Spleen (tissue), 11 donors: ENCODE measurements at regions not wholly inside any gene's neighbourhood (a gene's known extent, or its start where the extent isn't known, plus 50 kb on each side); places are given as distances from the start of the nearest gene placed in this dataset.

ENCODE experiments used
- DNase-seq: peaks from one replicate; pipeline ENCODE4 v3.0.0-alpha.2; 2020
- H3K27ac ChIP-seq, 8 donors: fragments of 200-600 bp; sonication (generic) in 7 of 8; 1 replicate in 4 of 8; 2 replicates in 4 of 8; pipeline versions ENCODE4 v1.5.0 to v1.8.0; 2016 to 2021; ENCODE audit warnings: inconsistent platforms in 4 of 8, mild to moderate bottlenecking in 4 of 8, moderate library complexity in 1 of 8
- H3K27me3 ChIP-seq, 7 donors: fragments of 200-600 bp; sonication (generic) in 6 of 7; replicated peaks in 1 of 7; 1 replicate in 4 of 7; 2 replicates in 3 of 7; pipeline versions ENCODE4 v1.5.0 to v1.8.0; 2016 to 2021; ENCODE audit warnings: inconsistent platforms in 3 of 7, mild to moderate bottlenecking in 1 of 7
- H3K36me3 ChIP-seq, 6 donors: fragments of 200-600 bp; sonication (generic) in 5 of 6; 1 replicate in 4 of 6; 2 replicates in 2 of 6; pipeline versions ENCODE4 v1.5.0 to v1.8.0; 2016 to 2021; ENCODE audit warnings: inconsistent platforms in 2 of 6
- H3K4me1 ChIP-seq, 6 donors: fragments of 200-600 bp; sonication (generic) in 5 of 6; 1 replicate in 3 of 6; 2 replicates in 3 of 6; pipeline versions ENCODE4 v1.5.0 to v1.8.0; 2016 to 2021; ENCODE audit warnings: inconsistent platforms in 3 of 6
- H3K4me3 ChIP-seq, 8 donors: fragments of 200-600 bp; sonication (generic) in 7 of 8; 1 replicate in 4 of 8; 2 replicates in 4 of 8; pipeline versions ENCODE4 v1.5.0 to v1.8.0; 2016 to 2021; ENCODE audit warnings: inconsistent platforms in 4 of 8, mild to moderate bottlenecking in 4 of 8, moderate library complexity in 2 of 8
- H3K9me3 ChIP-seq, 8 donors: fragments of 200-600 bp; sonication (generic) in 7 of 8; 1 replicate in 4 of 8; 2 replicates in 4 of 8; pipeline versions ENCODE4 v1.5.0 to v1.8.0; 2016 to 2021; ENCODE audit warnings: inconsistent platforms in 4 of 8
- POLR2A ChIP-seq, 3 donors: fragments of 450-650 bp; IDR thresholded peaks; one replicate each; pipeline ENCODE4 v1.5.1; 2017; ENCODE audit warnings: antibody characterized with exemption in 3 of 3, mild to moderate bottlenecking in 1 of 3
- POLR2AphosphoS5 ChIP-seq, 3 donors: sonication (generic); formaldehyde crosslinking; IDR thresholded peaks; one replicate each; pipeline ENCODE4 v1.5.1; 2017; ENCODE audit warnings: antibody characterized with exemption in 3 of 3
- WGBS, 5 donors: extraction: QIAGEN DNeasy Blood & Tissue Kit in 3 of 5; methylation state at CpG; one replicate each; pipeline versions ENCODE4 v1.1.5 to v1.1.7; 2013 to 2018; 5-methylcytosine and 5-hydroxymethylcytosine counted together
- intact Hi-C: fragments of 100-400 bp; cut with DNase I; formaldehyde crosslinking; loops from one replicate; pipeline ENCODE4 v1.15.0; 2023; ENCODE audit warnings: low total_unique reads
- TF ChIP-seq, protein P1 (sequence below), 11 experiments: fragments of 200-600 bp in 7 of 11; fragments of 450-650 bp in 4 of 11; sonication (generic) in 4 of 11; IDR thresholded peaks in 8 of 11; conservative IDR thresholded peaks in 3 of 11; 1 replicate in 7 of 11; 2 replicates in 4 of 11; pipeline versions ENCODE4 v1.4.0 to v1.8.0; 2016 to 2021; ENCODE audit warnings: antibody characterized with exemption in 11 of 11, inconsistent platforms in 4 of 11, mild to moderate bottlenecking in 1 of 11
- donor health status: healthy with polysubstance abuse.
- donor health status: DM: no; HTN: no; CAD: no; lungs with moderate emphysema.
- donor health status: DM: no; HTN: no; CAD: no.
- donor health status: Bipolar disorder and iron deficiency.
- donor health status: healthy.
- donor health status: DM: no; HTN: no; CAD: no.
- donor health status: DM: yes; HTN: yes; CAD: no.

DNA sequence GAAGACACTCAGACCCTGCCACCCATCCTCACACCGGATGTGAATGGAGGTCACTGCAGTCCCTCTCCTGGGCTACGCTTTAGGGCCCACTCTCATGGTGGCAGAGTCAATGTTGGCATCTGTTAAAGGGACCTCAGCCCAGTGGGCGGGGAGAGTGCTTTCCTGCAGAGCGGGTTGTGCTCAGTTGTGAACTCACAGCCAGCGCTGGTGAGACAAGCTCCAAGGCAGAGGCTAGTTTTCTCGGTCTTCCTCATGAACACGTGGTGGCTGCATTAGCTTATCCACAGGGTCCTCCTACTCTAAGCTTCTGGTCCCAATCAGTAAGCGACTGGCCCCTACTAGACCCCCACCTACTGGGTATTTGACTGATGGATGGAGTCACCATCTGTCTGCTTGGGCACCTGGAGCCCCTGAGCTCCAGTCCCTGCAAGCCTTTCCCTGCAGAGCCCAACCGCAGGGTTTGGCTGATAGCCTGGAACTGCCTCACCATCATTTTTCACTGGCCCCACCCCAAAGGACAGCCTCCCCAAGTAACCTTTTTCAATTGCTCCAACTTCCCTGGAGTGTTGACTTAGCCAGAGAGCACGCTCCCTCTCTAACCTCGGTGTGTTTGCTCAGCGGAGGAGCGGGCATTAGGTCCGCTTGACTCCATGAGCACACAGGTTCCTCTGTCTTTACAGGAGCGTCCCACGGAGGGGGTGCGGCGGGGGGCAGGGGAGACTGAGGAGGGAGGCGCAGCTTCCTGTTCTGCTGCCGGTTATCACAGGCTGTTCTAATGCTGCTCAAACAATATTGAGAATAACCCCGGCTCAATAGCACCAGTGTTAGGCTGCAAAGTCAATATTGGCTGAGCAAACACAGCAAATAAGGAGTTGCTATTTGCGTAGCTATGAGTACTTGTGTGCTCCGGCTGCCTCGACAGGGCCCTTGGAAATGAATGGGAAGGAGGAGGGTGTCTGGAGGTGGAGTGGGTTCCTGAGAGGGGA, 141.7 kb downstream of the RPLP1 start:
- H3K4me3 ChIP-seq: no peak overlapping the region
- no peak for DNase-seq
- WGBS, 5 donors: 25 to 32% (median 26%) methylated on average over 23 to 24 of the region's 24 CpGs
- TF ChIP-seq POLR2AphosphoS5 (IDR thresholded peaks at IDR 0.05) (peak in 1 of 3 donors; percentile 44), POLR2A (IDR thresholded peaks at IDR 0.05) (no peak)
- peaks cover 15 to 33% (median 23%) of the 10 kb centered on the region in 6 donors for H3K4me1 ChIP-seq
- H3K9me3 ChIP-seq: no peaks in the 10 kb centered on the region
- H3K36me3 ChIP-seq: no peaks in the 10 kb centered on the region
- H3K27ac ChIP-seq: peak overlapping the region in 4 of 8 donors; percentile 36 to 59 (median 53)
- intact Hi-C loops: no loop called here
- H3K27me3 ChIP-seq: peaks cover 0 to 52% (median 0%) of the 10 kb centered on the region in 7 donors

DNA sequence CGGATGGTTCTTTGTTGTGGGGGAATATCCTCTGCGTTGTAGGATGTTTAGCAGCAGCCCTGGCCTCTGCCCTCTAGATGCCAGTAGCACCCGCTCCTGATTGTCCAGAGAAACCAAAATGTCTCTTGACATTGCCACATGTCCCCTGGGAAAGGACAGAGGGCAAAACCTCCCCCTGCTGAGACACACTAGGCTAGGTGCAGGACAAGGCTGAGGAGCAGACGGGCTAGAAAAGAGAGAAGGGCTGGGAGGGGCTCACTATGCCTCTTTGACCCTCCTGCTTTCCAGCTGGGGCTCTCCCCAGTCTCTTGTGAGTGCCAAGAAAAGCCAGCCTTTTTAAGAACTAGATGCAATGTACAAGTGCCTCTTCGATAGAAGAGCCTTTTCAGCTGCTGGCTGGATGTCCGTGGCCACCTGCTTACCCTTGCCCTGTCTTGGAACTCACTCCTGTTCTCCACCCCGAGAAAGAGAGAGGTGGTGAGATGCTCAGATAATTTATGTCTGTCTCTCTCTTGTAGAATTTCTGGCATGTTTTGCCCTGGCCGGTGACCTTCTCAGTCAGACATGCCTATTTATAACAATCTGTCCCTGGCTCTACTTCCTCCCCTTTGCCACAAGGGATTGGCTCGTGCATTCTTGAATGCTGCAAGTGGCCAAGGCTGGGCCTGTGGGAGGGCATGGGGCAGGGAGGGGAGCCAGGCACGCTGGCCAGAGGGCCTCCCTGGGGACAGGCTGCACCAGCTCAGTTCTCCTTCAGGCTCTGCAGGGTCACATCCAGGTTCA, 142.6 kb downstream of the RPLP1 start:
- H3K9me3 ChIP-seq: no peaks in the 10 kb centered on the region
- peak overlapping the region in 4 of 8 donors; percentile 36 to 59 (median 53) for H3K27ac ChIP-seq
- WGBS, 5 donors: 38 to 47% (median 42%) methylated on average over 9 to 10 of the region's 10 CpGs
- DNase-seq: no peak
- H3K36me3 ChIP-seq: no peaks in the 10 kb centered on the region
- no peak overlapping the region for H3K4me3 ChIP-seq
- intact Hi-C loops: no loop called here
- H3K4me1 ChIP-seq: peaks cover 15 to 33% (median 23%) of the 10 kb centered on the region in 6 donors
- H3K27me3 ChIP-seq: peaks cover 0 to 61% (median 0%) of the 10 kb centered on the region in 7 donors
- peak; percentile 34 to 74 (median 64) for TF ChIP-seq POLR2AphosphoS5 (IDR thresholded peaks at IDR 0.05)
- no peak for TF ChIP-seq POLR2A (IDR thresholded peaks at IDR 0.05)

DNA sequence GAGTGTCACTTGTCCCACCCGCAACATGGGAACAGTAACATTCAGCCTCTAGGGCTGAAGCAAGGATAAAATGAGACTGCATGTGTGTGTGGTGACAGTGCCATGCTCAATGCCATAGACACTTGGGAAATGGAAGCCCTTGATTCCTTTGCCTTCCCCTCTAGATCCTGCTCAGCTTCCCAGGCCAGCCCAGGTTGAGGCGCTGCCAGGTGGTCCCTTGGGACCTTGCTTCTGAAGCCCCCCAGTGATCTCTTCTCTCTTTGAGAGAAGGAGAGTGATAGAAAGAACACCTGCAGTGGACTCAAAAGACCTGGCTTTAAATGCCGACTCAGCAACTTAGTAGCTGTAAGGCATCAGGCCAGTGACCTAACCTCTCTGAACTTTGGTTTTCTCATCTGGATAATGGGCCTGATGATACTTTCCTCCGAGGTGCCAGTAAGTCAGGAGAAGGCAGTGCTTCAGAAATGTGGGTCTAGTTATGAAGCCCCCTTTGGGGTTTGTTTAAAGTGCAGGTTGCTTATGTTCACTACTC, 144.5 kb downstream of the RPLP1 start:
- H3K9me3 ChIP-seq: no peaks in the 10 kb centered on the region
- no peak for DNase-seq
- intact Hi-C loops: no loop called here
- no peak overlapping the region for H3K27ac ChIP-seq
- H3K36me3 ChIP-seq: no peaks in the 10 kb centered on the region
- 88 to 96% (median 92%) methylated on average over 4 of the region's 4 CpGs for WGBS, 5 donors
- no peak overlapping the region for H3K4me3 ChIP-seq
- peaks cover 0 to 78% (median 5%) of the 10 kb centered on the region in 7 donors for H3K27me3 ChIP-seq
- TF ChIP-seq POLR2AphosphoS5 (IDR thresholded peaks at IDR 0.05) (no peak), POLR2A (IDR thresholded peaks at IDR 0.05) (no peak)
- H3K4me1 ChIP-seq: peaks cover 15 to 33% (median 23%) of the 10 kb centered on the region in 6 donors

DNA sequence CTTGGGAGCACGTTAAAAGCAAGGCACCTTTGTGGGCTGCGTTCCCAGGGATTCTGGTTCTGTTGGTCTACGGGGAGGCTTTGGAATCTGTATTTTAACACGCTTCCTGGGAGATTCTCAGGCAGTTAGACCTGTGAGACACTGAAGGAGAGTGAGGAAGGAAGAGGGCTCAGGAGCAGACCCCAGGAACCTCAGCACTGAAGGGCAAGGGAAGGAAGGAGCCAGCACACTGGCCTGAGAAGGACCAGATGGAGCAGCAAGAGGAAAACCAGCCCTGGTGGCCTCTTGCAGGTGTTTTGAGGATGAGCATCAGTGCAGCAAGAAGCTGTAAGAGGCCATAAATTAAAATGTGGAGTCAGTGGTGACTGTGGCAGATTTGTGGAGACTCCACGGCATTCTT, 146.7 kb downstream of the RPLP1 start:
- Histone ChIP-seq H3K4me3 (no peak overlapping the region), H3K36me3 (no peaks in the 10 kb centered on the region), H3K27me3 (peaks cover 0 to 80% (median 5%) of the 10 kb centered on the region in 7 donors), H3K9me3 (no peaks in the 10 kb centered on the region), H3K4me1 (peaks cover 15 to 30% (median 19%) of the 10 kb centered on the region in 6 donors), H3K27ac (no peak overlapping the region)
- intact Hi-C loops: no loop called here
- no peak for DNase-seq
- TF ChIP-seq, protein P1, sequence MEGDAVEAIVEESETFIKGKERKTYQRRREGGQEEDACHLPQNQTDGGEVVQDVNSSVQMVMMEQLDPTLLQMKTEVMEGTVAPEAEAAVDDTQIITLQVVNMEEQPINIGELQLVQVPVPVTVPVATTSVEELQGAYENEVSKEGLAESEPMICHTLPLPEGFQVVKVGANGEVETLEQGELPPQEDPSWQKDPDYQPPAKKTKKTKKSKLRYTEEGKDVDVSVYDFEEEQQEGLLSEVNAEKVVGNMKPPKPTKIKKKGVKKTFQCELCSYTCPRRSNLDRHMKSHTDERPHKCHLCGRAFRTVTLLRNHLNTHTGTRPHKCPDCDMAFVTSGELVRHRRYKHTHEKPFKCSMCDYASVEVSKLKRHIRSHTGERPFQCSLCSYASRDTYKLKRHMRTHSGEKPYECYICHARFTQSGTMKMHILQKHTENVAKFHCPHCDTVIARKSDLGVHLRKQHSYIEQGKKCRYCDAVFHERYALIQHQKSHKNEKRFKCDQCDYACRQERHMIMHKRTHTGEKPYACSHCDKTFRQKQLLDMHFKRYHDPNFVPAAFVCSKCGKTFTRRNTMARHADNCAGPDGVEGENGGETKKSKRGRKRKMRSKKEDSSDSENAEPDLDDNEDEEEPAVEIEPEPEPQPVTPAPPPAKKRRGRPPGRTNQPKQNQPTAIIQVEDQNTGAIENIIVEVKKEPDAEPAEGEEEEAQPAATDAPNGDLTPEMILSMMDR (IDR thresholded peaks at IDR 0.05 in 8 of 11, conservative IDR thresholded peaks at IDR 0.05 in 3 of 11): no peak
- TF ChIP-seq POLR2AphosphoS5 (IDR thresholded peaks at IDR 0.05) (no peak), POLR2A (IDR thresholded peaks at IDR 0.05) (no peak)
- 89 to 93% (median 91%) methylated on average over 5 of the region's 5 CpGs for WGBS, 5 donors

DNA sequence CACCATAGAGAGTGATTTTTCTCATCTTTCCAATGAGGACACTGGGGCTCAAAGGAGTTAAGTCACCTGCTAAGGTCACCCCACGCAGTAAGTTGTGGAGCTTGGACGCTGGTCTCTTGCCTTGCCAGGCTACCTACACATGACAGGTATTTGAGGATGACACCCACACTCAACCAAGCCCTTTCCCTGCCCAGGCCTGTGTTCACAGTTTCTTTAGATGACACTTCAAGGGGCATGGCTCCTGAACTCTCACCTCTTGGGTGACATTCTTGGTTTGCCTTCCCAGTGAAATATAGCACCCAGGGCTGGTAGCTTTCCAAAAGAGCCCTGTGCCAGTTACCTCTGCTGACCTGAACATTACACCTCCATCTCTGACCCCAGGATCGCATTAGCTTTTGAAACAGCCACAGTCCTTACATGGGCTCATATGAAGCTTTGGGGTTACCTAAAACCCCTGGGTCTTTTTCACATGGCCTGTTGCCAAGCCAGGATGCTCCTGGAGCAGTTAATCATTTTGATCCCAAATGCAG, 148.0 kb downstream of the RPLP1 start:
- DNase-seq: no peak
- no peaks in the 10 kb centered on the region for H3K9me3 ChIP-seq
- intact Hi-C loops: no loop called here

More for the DNA sequence above, 148.0 kb downstream of the RPLP1 start:
- Histone ChIP-seq H3K27ac (no peak overlapping the region), H3K27me3 (peaks cover 0 to 66% (median 5%) of the 10 kb centered on the region in 7 donors), H3K36me3 (no peaks in the 10 kb centered on the region), H3K4me3 (no peak overlapping the region), H3K4me1 (peaks cover 3 to 18% (median 6%) of the 10 kb centered on the region in 6 donors)
- TF ChIP-seq POLR2AphosphoS5 (IDR thresholded peaks at IDR 0.05): no peak
- TF ChIP-seq, protein P1 (IDR thresholded peaks at IDR 0.05 in 8 of 11, conservative IDR thresholded peaks at IDR 0.05 in 3 of 11): no peak
- TF ChIP-seq POLR2A (IDR thresholded peaks at IDR 0.05): no peak
- 87 to 100% (median 95%) methylated on average over 3 of the region's 3 CpGs for WGBS, 5 donors
